Neural cell (in vitro differentiated cells): ENCODE measurements at regions not wholly inside any gene's neighbourhood (a gene's known extent, or its start where the extent isn't known, plus 50 kb on each side); places are given as distances from the start of the nearest gene placed in this dataset.

Source experiments
- H2AFZ ChIP-seq: fragments of 200-600, 300-800 bp; sonication (generic), shearing (Covaris generic); 2 replicates; pipeline ENCODE4 v1.6.0; 2014; ENCODE audit warnings: low read depth, mild to moderate bottlenecking, antibody characterized with exemption, low read length, moderate library complexity
- H3F3A ChIP-seq: fragments of 200-600 bp; shearing (Covaris generic); 2 replicates; pipeline ENCODE4 v1.6.1; 2016; ENCODE audit warnings: mild to moderate bottlenecking, moderate library complexity, mixed read lengths, antibody characterized with exemption, low read length; ENCODE audit not compliant: insufficient read depth, poor library complexity, severe bottlenecking
- H3K27ac ChIP-seq: fragments of 200-600, 300-800 bp; sonication (generic), shearing (Covaris generic); 2 replicates; pipeline ENCODE4 v1.5.1; 2014; ENCODE audit warnings: mild to moderate bottlenecking, low read length, moderate library complexity
- H3K27me3 ChIP-seq: fragments of 300-800, 200-600 bp; sonication (generic), shearing (Covaris generic); 2 replicates; pipeline ENCODE4 v1.6.0; 2014; ENCODE audit warnings: mild to moderate bottlenecking, low read depth, low read length, moderate library complexity; ENCODE audit not compliant: insufficient read depth
- H3K36me3 ChIP-seq: fragments of 300-800, 200-600 bp; sonication (generic), shearing (Covaris generic); 2 replicates; pipeline ENCODE4 v1.5.1; 2014; ENCODE audit warnings: mild to moderate bottlenecking, antibody characterized with exemption, low read length, moderate library complexity; ENCODE audit not compliant: insufficient read depth
- H3K4me2 ChIP-seq: fragments of 300-800, 200-600 bp; sonication (generic), shearing (Covaris generic); 2 replicates; pipeline ENCODE4 v1.6.0; 2014; ENCODE audit warnings: mild to moderate bottlenecking, low read length
- H3K4me3 ChIP-seq: fragments of 300-800, 200-600 bp; sonication (generic), shearing (Covaris generic); 2 replicates; pipeline ENCODE4 v1.5.1; 2014; ENCODE audit warnings: mild to moderate bottlenecking, low read length, moderate library complexity
- H3K79me2 ChIP-seq: fragments of 200-600 bp; shearing (Covaris generic); replicated peaks from 2 replicates; pipeline ENCODE4 v1.6.0; 2014; ENCODE audit warnings: mild to moderate bottlenecking, low read length, moderate library complexity; ENCODE audit not compliant: insufficient read depth
- H3K9ac ChIP-seq: fragments of 300-800, 200-600 bp; sonication (generic), shearing (Covaris generic); 2 replicates; pipeline ENCODE4 v1.6.1; 2016; ENCODE audit warnings: mild to moderate bottlenecking, low read length, mixed read lengths
- H3K9me2 ChIP-seq: fragments of 200-600 bp; shearing (Covaris generic); 2 replicates; pipeline ENCODE4 v1.6.1; 2016; ENCODE audit warnings: mild to moderate bottlenecking, low read length, mixed read lengths; ENCODE audit not compliant: insufficient read depth
- H3K9me3 ChIP-seq: fragments of 200-600, 300-800 bp; sonication (generic), shearing (Covaris generic); 2 replicates; pipeline ENCODE4 v1.6.1; 2016; ENCODE audit warnings: mild to moderate bottlenecking, mixed run types, low read length, moderate library complexity, mixed read lengths
- H4K20me1 ChIP-seq: fragments of 200-600 bp; shearing (Covaris generic); 2 replicates; pipeline ENCODE4 v1.6.1; 2016; ENCODE audit warnings: mild to moderate bottlenecking, mixed run types; ENCODE audit not compliant: insufficient read depth
- EP300 ChIP-seq: fragments of 450-650 bp; conservative IDR thresholded peaks from 2 replicates; pipeline ENCODE4 v1.6.1; 2014; ENCODE audit warnings: antibody characterized with exemption, mild to moderate bottlenecking, moderate library complexity; ENCODE audit not compliant: poor library complexity, severe bottlenecking
- EZH2 ChIP-seq: fragments of 200-600, 300-800 bp; shearing (Covaris generic), sonication (generic); IDR thresholded peaks from 2 replicates; pipeline ENCODE4 v1.6.1; 2014; ENCODE audit warnings: antibody characterized with exemption, low read length, borderline replicate concordance, mild to moderate bottlenecking; ENCODE audit not compliant: insufficient read depth, poor library complexity, severe bottlenecking
- MXI1 ChIP-seq: fragments of 450-650 bp; conservative IDR thresholded peaks from 2 replicates; pipeline ENCODE4 v1.6.1; 2014; ENCODE audit warnings: antibody characterized with exemption, mild to moderate bottlenecking; ENCODE audit not compliant: poor library complexity, severe bottlenecking
- POLR2AphosphoS5 ChIP-seq: IDR thresholded peaks from 2 replicates; pipeline ENCODE4 v1.6.1; 2012
- RAD21 ChIP-seq: fragments of 450-650 bp; conservative IDR thresholded peaks from 2 replicates; pipeline ENCODE4 v1.6.1; 2014; ENCODE audit warnings: antibody characterized with exemption, mild to moderate bottlenecking, moderate library complexity
- SMC3 ChIP-seq: fragments of 450-650 bp; conservative IDR thresholded peaks from 2 replicates; pipeline ENCODE4 v1.6.1; 2014; ENCODE audit warnings: antibody characterized with exemption, mild to moderate bottlenecking, moderate library complexity; ENCODE audit not compliant: poor library complexity
- TAF1 ChIP-seq: IDR thresholded peaks from 2 replicates; pipeline ENCODE4 v1.6.1; 2012; ENCODE audit warnings: low read depth
- TF ChIP-seq, protein P1 (sequence below): fragments of 450-650 bp; IDR thresholded peaks from 2 replicates; pipeline ENCODE4 v1.5.1; 2014; ENCODE audit warnings: antibody characterized with exemption, mild to moderate bottlenecking, moderate library complexity; ENCODE audit not compliant: poor library complexity, severe bottlenecking
- TF ChIP-seq, protein P2 (sequence below): IDR thresholded peaks from 2 replicates; pipeline ENCODE4 v1.6.1; 2012; ENCODE audit warnings: borderline replicate concordance

DNA sequence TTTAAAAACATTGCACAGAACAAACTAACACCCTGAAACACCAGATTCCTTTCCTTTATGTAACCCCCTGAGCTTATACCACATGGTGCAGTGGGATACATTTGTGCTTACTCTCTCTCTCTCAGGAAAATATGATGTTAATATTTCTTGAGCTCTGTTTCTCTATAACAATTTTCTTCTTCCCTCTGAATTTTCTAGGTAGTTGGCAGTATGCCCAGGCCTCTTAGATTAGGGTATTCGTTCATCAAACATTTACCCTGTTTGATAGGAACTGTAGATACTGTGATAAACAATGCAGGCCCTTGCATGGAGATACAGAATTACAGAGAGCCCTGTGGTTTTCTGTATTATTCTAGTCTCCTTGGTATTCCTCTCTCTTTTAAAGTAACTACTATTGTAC is 567.8 kb downstream of the IPMK start:
- H3K79me2 ChIP-seq, result no peaks in the 10 kb centered on the region
- TF ChIP-seq TAF1 (no peak), MXI1 (no peak), EP300 (no peak), EZH2 (no peak), RAD21 (no peak), POLR2AphosphoS5 (no peak), SMC3 (no peak)
- TF ChIP-seq, protein P1, sequence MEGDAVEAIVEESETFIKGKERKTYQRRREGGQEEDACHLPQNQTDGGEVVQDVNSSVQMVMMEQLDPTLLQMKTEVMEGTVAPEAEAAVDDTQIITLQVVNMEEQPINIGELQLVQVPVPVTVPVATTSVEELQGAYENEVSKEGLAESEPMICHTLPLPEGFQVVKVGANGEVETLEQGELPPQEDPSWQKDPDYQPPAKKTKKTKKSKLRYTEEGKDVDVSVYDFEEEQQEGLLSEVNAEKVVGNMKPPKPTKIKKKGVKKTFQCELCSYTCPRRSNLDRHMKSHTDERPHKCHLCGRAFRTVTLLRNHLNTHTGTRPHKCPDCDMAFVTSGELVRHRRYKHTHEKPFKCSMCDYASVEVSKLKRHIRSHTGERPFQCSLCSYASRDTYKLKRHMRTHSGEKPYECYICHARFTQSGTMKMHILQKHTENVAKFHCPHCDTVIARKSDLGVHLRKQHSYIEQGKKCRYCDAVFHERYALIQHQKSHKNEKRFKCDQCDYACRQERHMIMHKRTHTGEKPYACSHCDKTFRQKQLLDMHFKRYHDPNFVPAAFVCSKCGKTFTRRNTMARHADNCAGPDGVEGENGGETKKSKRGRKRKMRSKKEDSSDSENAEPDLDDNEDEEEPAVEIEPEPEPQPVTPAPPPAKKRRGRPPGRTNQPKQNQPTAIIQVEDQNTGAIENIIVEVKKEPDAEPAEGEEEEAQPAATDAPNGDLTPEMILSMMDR, result no peak
- TF ChIP-seq, protein P2, sequence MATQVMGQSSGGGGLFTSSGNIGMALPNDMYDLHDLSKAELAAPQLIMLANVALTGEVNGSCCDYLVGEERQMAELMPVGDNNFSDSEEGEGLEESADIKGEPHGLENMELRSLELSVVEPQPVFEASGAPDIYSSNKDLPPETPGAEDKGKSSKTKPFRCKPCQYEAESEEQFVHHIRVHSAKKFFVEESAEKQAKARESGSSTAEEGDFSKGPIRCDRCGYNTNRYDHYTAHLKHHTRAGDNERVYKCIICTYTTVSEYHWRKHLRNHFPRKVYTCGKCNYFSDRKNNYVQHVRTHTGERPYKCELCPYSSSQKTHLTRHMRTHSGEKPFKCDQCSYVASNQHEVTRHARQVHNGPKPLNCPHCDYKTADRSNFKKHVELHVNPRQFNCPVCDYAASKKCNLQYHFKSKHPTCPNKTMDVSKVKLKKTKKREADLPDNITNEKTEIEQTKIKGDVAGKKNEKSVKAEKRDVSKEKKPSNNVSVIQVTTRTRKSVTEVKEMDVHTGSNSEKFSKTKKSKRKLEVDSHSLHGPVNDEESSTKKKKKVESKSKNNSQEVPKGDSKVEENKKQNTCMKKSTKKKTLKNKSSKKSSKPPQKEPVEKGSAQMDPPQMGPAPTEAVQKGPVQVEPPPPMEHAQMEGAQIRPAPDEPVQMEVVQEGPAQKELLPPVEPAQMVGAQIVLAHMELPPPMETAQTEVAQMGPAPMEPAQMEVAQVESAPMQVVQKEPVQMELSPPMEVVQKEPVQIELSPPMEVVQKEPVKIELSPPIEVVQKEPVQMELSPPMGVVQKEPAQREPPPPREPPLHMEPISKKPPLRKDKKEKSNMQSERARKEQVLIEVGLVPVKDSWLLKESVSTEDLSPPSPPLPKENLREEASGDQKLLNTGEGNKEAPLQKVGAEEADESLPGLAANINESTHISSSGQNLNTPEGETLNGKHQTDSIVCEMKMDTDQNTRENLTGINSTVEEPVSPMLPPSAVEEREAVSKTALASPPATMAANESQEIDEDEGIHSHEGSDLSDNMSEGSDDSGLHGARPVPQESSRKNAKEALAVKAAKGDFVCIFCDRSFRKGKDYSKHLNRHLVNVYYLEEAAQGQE, result no peak
- no peaks in the 10 kb centered on the region for H3K27me3 ChIP-seq
- no peak overlapping the region for H3K4me2 ChIP-seq
- no peaks in the 10 kb centered on the region for H4K20me1 ChIP-seq
- H2AFZ ChIP-seq, result no peak overlapping the region
- H3K9me3 ChIP-seq, result no peaks in the 10 kb centered on the region
- no peak overlapping the region for H3K27ac ChIP-seq
- no peak overlapping the region for H3K4me3 ChIP-seq
- H3K36me3 ChIP-seq, result no peaks in the 10 kb centered on the region
- H3K9ac ChIP-seq, result no peak overlapping the region
- no peaks in the 10 kb centered on the region for H3K9me2 ChIP-seq
- no peaks in the 10 kb centered on the region for H3F3A ChIP-seq

DNA sequence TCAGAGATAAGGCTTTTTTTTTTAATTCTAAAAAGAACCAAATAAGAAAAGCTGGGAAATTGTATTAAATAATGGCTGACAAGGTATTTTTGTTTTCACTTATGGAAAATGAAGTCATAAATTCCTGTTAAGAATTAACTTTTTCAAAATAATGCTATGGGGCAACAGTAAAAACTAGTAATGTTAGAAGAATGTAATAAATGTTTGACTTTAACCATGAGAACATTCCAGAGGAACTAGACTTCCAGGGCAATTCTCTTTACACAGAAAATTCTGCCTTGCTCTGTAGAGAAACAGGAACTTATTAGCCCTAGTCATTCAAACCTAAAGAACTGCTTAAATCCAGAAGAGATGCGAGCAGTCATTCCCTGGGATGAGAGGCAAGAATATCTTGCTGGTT is 571.1 kb downstream of the IPMK start:
- Histone ChIP-seq H4K20me1 (no peaks in the 10 kb centered on the region), H3K27me3 (no peaks in the 10 kb centered on the region), H3K9me3 (no peaks in the 10 kb centered on the region), H3K79me2 (no peaks in the 10 kb centered on the region), H3K4me3 (no peak overlapping the region), H3K9me2 (no peaks in the 10 kb centered on the region), H3F3A (no peaks in the 10 kb centered on the region), H3K9ac (no peak overlapping the region), H3K36me3 (no peaks in the 10 kb centered on the region), H3K4me2 (no peak overlapping the region), H2AFZ (no peak overlapping the region), H3K27ac (no peak overlapping the region)
- TF ChIP-seq, protein P2, result no peak
- no peak for TF ChIP-seq SMC3
- no peak for TF ChIP-seq EZH2
- TF ChIP-seq RAD21, result no peak
- TF ChIP-seq, protein P1, result no peak
- no peak for TF ChIP-seq EP300
- no peak for TF ChIP-seq TAF1
